ENCODE measurements at regions not wholly inside any gene's neighbourhood (a gene's known extent, or its start where the extent isn't known, plus 50 kb on each side); places are given as distances from the start of the nearest gene placed in this dataset.

DNA sequence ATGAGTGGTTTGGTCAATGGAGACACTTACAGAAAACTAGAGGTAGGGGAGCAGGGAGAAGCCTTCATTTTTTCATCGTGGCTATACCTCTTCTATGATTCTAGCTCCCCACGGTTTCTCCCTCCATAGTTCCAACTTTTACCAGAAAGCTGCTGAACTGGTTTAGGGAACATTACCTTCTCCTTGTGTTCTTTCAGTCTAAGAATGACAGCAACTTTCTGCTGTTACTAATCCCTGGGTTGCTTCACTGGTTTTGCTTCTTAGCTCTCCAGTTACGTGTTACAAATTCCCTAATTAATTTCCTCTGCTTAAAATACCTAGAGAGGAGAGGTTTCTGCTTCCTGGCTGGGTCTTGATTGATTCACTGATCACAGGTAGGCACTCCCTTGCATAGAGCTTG, 499.9 kb downstream of the SLC4A3 start:
- TF ChIP-seq EZH2 (IDR thresholded peaks at IDR 0.05; ENCODE audit: insufficient read depth, poor library complexity, severe bottlenecking) (no peak), EZH2phosphoT487 (IDR thresholded peaks at IDR 0.05; ENCODE audit: insufficient read depth, low read depth) (no peak)
